Panc1 (cell line): ENCODE measurements at regions not wholly inside any gene's neighbourhood (a gene's known extent, or its start where the extent isn't known, plus 50 kb on each side); places are given as distances from the start of the nearest gene placed in this dataset.

Source experiments
- CTCF ChIP-seq: fragments of 450-650 bp; IDR thresholded peaks from 2 replicates; pipeline ENCODE4 v1.5.1; 2017; ENCODE audit warnings: mild to moderate bottlenecking
- REST ChIP-seq, 2 experiments: IDR thresholded peaks; 2 replicates each; pipeline ENCODE4 v1.6.1; 2011 to 2012; ENCODE audit warnings: low read depth in 2 of 2, control low read depth in 1 of 2, low read length in 1 of 2, mild to moderate bottlenecking in 1 of 2, moderate library complexity in 1 of 2; ENCODE audit not compliant: insufficient read depth in 1 of 2

- TF ChIP-seq CTCF (no peak), REST (IDR thresholded peaks at IDR 0.05; ENCODE audit: insufficient read depth in 1 of 2, low read depth in 2 of 2, low read length in 1 of 2) (no peak)
These were observed 358.1 kb upstream of the PIK3R1 start for GRCh38 chr5:67857502-67857901.
